Activated T-helper 1 cell treated with Interleukin-2 at 50 U/mL for 16 hours (primary cell): ENCODE measurements at regions not wholly inside any gene's neighbourhood (a gene's known extent, or its start where the extent isn't known, plus 50 kb on each side); places are given as distances from the start of the nearest gene placed in this dataset.

Experiments used
- DNase-seq: peaks from one replicate; pipeline ENCODE4 v3.0.0-alpha.2; 2020; ENCODE audit warnings: low read depth

DNA sequence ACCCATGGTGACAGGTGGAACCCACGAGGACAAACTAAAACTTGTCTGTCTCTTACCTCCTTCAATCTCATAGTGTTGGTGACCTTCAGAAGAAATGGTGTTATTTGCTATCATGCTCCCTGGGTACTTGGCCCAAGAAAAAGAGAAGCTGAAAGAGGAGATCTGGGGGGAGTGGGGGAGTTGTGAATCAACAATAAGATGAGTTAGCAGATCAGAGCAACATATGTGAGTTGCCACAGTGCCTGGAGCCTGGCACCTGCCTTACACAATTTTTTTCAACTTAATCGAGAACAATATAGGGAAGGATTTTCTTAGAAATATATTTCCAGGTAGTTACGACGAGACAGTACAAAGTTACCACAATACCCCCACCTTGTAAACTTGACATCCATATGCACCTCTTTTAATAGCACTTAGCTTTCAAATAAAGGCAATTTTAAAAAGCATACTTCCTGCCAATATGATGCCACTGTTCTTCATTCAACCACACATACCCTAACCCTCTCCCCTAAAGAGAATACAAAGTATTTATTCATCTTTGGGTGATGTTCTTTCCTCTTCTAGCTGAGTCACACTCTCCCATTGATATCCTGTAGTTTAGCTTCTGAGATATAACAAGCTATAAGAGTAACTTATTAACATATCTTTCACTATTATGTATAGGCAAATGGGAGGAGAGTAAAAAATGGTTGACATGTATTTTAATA lies 424.1 kb upstream of the OR4E1 start:
- no peak for DNase-seq

DNA sequence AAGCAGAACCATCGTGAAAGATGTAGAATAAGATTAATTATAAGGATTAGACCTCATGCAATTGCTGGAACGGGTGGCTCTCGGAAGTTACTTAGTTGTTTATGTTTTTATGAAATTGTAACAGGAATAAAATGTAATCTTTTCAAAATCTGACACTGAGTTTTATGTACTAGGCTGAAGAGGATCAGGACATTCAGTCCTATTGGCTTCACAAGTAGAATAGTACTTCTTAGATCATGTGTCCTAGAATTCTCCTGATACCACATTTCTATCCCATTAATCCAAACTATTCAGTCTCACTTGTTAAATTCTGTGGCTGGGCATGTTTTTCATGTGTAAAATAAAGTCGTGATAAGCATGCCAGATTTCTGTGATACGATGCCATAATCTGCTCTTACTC lies 423.5 kb upstream of the OR4E1 start:
- DNase-seq: no peak

- DNase-seq: no peak
Observed at GRCh38 chr14:22096514-22096895, 422.9 kb upstream of the OR4E1 start.

DNA sequence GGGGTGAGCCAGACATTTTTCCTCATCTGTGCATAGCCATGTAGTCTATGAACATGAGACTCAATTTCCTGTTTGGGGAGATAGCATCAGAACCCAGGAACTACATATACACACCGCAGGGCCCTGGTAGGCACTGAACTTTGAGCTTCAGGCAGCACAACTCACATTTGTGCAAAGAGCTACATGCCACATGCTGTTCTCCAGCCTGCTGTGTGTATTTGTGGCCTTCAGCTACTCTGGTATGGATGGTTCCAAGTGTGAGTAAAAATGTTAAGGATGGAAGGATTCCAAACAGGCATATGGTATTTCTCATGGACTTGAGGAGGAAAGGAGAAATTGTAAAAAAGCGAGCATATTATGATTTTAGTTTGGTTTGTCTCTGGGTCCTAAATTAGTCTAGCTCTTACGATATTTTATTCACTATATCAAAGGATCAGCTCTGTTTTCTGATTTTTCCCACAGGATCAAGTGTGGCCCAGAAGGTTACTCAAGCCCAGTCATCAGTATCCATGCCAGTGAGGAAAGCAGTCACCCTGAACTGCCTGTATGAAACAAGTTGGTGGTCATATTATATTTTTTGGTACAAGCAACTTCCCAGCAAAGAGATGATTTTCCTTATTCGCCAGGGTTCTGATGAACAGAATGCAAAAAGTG lies 422.4 kb upstream of the OR4E1 start:
- DNase-seq: no peak

DNA sequence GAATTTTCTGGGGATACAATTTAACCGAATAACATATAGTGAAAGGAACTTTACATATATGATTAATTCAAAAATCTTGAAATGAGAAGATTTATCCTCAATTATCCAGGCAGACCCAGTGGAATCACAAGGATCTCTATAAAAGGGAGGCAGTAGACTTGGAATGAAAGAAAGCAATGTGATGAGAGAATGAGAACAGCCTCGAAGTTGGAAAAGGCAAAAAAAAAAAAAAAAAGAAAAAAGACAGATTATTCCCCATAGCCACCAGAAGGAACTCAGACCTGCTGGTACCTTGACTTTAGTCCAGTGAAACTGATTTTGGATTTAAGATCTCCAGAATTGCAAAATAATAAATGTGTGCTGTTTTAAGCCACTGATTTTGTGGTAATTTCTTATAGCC lies 416.3 kb upstream of the OR4E1 start:
- no peak for DNase-seq

- no peak for DNase-seq
Observed at GRCh38 chr14:22088614-22089342, 415.2 kb upstream of the OR4E1 start.

- no peak for DNase-seq
Observed at GRCh38 chr14:22086131-22086530, 412.5 kb upstream of the OR4E1 start.

- DNase-seq: no peak
Observed at GRCh38 chr14:22084393-22085281, 411.0 kb upstream of the OR4E1 start.

DNA sequence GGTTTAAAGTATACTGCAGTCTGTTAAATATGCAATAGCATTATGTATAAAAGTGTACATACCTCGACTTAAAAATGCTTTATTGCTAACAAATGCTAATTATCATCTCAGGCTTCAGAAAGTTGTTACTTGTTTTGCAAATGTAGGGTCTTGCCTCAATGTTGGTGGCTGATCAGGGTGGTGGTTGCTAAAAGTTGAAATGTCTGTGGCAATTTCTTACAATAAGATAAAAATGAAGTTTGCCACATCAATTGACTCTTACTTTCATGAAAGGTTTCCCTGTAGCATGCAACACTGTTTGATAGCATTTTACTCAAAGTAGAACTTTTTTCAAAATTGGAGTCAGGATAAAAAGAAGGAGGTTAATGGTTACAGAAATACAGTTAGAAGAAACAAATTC lies 407.7 kb upstream of the OR4E1 start:
- no peak for DNase-seq

DNA sequence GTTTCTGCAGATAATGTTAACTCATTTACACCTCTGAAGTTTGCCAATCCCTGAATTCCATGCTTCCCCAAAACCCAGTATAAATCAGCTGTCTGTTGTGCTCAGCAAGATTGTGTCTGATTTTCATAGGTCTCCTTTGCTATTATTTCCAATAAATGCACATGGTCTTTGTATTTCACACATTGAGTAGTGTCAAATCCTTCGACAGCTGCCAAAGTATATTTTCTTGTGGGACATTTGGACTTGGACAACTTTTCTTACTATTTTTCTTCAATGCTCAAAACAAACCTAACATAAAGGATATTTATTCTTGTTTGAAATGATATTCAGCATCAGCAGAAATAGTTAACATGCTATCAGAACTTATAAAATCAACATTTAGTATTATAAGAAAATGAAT lies 406.1 kb upstream of the OR4E1 start:
- DNase-seq: no peak

GRCh38 chr14:22073801-22074200 lies 400.2 kb upstream of the OR4E1 start:
- DNase-seq: no peak

DNA sequence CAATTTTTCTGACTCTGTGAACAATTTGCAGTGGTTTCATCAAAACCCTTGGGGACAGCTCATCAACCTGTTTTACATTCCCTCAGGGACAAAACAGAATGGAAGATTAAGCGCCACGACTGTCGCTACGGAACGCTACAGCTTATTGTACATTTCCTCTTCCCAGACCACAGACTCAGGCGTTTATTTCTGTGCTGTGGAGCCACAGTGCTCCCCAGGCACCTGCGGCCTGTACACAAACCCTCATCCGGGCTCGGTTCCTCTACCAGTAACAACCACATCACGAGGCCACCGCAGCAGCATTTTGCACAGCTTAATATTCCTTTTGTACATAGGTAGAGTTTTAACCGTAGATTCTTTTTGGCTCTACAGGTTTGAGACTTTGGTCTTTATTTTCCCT lies 397.4 kb upstream of the OR4E1 start:
- DNase-seq: peak; percentile 39

GRCh38 chr14:22070119-22070982 lies 396.7 kb upstream of the OR4E1 start:
- peak; percentile 27 for DNase-seq

DNA sequence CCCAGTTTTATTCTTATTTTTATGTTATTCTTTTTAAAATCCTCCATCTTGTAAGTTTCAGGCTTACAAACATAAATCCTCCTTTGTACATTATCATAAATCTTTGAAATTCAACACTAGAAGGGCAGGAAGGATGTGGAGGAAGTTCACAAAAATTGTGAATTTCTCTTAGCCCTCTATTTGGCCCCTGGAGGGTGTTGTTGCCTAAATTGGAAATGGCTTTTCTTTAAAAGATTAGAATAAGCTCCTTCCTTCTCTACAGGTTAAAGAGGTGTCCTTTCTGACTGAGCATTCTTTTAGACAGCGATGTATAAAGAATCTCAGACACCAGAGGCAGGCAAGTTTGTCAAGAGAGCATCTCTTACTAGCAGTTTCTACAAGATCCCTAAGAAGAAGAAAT lies 391.7 kb upstream of the OR4E1 start:
- no peak for DNase-seq

DNA sequence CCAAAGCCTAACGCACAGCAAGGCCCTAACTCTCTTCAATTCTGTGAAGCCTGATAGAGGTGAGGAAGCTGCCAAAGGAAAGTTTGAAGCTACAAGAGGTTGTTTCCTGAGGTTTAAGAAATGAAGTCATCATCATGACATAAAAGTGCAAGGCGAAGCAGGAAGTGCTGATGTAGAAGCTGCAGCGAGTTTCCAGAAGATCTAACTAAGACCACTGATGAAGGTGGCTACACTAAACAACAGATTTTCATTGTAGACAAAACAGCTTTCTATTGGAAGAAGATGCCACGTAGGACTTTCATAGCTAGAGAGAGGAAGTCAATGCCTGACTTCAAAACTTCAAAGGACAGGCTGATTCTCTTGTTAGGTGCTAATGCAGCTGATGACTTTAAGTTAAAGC lies 385.6 kb upstream of the OR4E1 start:
- no peak for DNase-seq

DNA sequence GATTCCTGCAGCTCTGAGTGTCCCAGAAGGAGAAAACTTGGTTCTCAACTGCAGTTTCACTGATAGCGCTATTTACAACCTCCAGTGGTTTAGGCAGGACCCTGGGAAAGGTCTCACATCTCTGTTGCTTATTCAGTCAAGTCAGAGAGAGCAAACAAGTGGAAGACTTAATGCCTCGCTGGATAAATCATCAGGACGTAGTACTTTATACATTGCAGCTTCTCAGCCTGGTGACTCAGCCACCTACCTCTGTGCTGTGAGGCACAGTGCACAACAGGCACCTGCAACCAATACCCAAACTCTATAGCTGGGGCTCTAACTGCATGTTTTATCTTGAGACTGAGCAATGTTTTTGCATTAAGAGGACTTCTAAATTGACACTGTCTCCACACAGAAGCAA lies 379.2 kb upstream of the OR4E1 start:
- no peak for DNase-seq

DNA sequence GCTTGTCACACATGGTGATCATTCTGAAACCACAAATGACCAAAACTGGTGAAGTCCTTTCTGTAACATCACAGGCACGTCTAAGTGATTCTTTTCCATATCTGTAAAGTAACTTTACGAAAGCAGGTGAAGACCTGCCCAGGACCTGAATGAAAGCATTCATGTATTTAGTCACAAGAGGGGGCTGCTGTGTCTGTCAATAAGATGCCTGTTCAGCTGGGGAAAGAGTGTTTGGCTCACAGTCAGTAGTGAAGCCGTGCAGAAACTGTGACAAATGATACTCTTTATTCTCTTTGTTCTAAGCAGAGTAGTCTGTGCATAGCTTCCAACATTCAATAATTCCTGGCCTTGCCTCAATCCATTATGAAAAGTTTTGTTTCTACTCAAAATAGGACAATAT lies 373.5 kb upstream of the OR4E1 start:
- DNase-seq: no peak

DNA sequence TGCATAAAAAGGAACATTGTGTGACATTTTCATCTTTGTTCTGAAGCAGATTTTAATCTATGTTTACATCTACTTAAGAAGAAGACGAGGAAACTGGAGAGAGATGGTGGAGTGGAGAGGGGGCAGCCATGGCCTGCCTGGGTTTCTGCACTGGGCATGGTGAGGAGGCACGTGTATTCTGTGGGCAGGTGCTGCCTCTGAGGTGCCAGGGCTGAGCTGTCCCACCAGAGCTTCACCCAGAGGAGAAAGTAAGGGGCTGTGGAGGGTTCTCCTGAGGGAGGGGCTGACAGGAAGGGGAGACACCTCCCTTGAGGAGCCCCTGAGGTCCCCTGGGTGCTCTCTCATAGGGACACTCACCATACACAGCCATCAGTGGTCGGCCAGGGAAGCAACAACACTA lies 372.4 kb upstream of the OR4E1 start:
- DNase-seq: no peak

DNA sequence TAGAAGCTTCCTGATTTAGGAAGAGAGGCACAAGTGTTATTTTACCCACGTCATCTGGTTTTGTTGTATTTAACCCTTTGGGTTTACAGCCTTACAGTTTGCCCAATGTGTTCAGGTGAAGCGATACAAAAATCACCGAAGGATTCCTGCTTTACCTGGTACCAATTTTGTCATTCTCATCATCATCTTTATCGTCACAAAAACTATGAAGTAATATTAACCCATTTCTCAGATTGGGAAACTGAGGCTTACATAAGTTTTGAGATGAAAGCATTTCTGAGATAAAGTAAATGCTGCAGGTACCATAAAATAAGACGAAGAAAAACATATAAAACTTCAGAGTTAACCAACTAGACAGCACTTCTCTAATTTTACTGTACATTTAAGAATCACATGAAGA lies 370.6 kb upstream of the OR4E1 start:
- DNase-seq: no peak

DNA sequence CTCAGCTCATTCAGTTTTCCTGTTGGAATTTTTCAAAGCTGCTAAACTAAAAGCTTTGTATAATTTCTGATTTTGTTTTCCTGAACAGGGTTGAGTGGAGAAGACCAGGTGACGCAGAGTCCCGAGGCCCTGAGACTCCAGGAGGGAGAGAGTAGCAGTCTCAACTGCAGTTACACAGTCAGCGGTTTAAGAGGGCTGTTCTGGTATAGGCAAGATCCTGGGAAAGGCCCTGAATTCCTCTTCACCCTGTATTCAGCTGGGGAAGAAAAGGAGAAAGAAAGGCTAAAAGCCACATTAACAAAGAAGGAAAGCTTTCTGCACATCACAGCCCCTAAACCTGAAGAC lies 367.1 kb upstream of the OR4E1 start:
- DNase-seq: no peak

- DNase-seq: no peak
Observed at GRCh38 chr14:22039938-22040780, 366.5 kb upstream of the OR4E1 start.
